K562 (cell line): ENCODE measurements at regions not wholly inside any gene's neighbourhood (a gene's known extent, or its start where the extent isn't known, plus 50 kb on each side); places are given as distances from the start of the nearest gene placed in this dataset.

ENCODE experiments used
- ATAC-seq: fragments of 200-7000 bp; cut with Tn5 transposase; 3 replicates; pipeline ENCODE4 v1.9.1; 2020; ENCODE audit warnings: moderate library complexity
- BruUV-seq: library from RNA; stranded (reverse); fragments of 400-500 nt; replicated peaks from 2 replicates; lab custom pipeline; 2021; lab: Mats Ljungman, UMichigan
- CTCF ChIA-PET: fragments of 300-600 bp; formaldehyde crosslinking; extraction: SDS; loops from one replicate; lab custom pipeline; 2021; ENCODE audit warnings: low intra/inter-chr PET ratio; lab: Yijun Ruan, JAX
- POLR2A ChIA-PET: fragments of 300-600, 350-650 bp; sonication (Branson Sonifier 250); formaldehyde crosslinking; extraction: SDS; loops from one replicate; lab custom pipeline; 2021; ENCODE audit warnings: antibody characterized with exemption, inconsistent platforms; lab: Yijun Ruan, JAX
- DNase-seq, 4 experiments: peaks; one replicate each; pipeline versions ENCODE4 v3.0.0 to v3.0.0-alpha.2; 2011 to 2018; ENCODE audit warnings: low spot score in 3 of 4, mixed read lengths in 3 of 4; ENCODE audit errors: extremely low read depth in 1 of 4
- FAIRE-seq: peaks from 2 replicates; lab custom pipeline; 2011; peaks lifted over from hg19 to GRCh38; lab: Jason Lieb, UNC
- H2AFZ ChIP-seq: 2 replicates; pipeline ENCODE4 v1.6.0; 2011; ENCODE audit warnings: low read depth, low read length, control low read depth, inconsistent platforms
- H3K27ac ChIP-seq: fragments of 200-600 bp; 3 replicates; pipeline ENCODE4 v1.8.0; 2011; ENCODE audit warnings: low read depth, mild to moderate bottlenecking, control low read depth, inconsistent platforms, low read length, moderate library complexity, mixed read lengths; ENCODE audit errors: extremely low read depth
- H3K27me3 ChIP-seq, 2 experiments: fragments of 300-600 bp in 1 of 2; 2 replicates in 1 of 2; 3 replicates in 1 of 2; pipeline versions ENCODE4 v1.6.0 to v1.8.0; 2011; ENCODE audit warnings: inconsistent platforms in 2 of 2, low read length in 2 of 2, mild to moderate bottlenecking in 1 of 2, mixed read lengths in 1 of 2, moderate library complexity in 1 of 2; ENCODE audit not compliant: control insufficient read depth in 2 of 2, insufficient read depth in 2 of 2
- H3K36me3 ChIP-seq: fragments of 300-600 bp; 3 replicates; pipeline ENCODE4 v1.8.0; 2011; ENCODE audit warnings: mild to moderate bottlenecking, low read length, inconsistent platforms; ENCODE audit not compliant: control insufficient read depth, insufficient read depth
- H3K4me1 ChIP-seq, 2 experiments: fragments of 200-600 bp in 1 of 2; replicated peaks in 1 of 2; 2 replicates in 1 of 2; 3 replicates in 1 of 2; pipeline versions ENCODE4 v1.5.1 to v1.8.0; 2011; ENCODE audit warnings: inconsistent platforms in 2 of 2, low read length in 2 of 2, mild to moderate bottlenecking in 1 of 2, mixed read lengths in 1 of 2, moderate library complexity in 1 of 2; ENCODE audit not compliant: control insufficient read depth in 2 of 2, insufficient read depth in 2 of 2
- H3K4me2 ChIP-seq: 2 replicates; pipeline ENCODE4 v1.6.1; 2011; ENCODE audit warnings: low read length, control low read depth, inconsistent platforms, mixed read lengths; ENCODE audit not compliant: insufficient read depth
- H3K4me3 ChIP-seq: fragments of 200-600 bp; sonication (generic), shearing (Covaris generic); 2 replicates; pipeline ENCODE4 v1.5.1; 2016; ENCODE audit warnings: control low read depth, inconsistent platforms
- H3K79me2 ChIP-seq: fragments of 200-600 bp; 3 replicates; pipeline ENCODE4 v1.8.0; 2011; ENCODE audit warnings: low read length, inconsistent platforms; ENCODE audit not compliant: control insufficient read depth, insufficient read depth
- H3K9ac ChIP-seq, 2 experiments: 2 replicates each; pipeline versions ENCODE4 v1.6.0 to v1.6.1; 2011; ENCODE audit warnings: low read depth in 2 of 2, low read length in 2 of 2, control low read depth in 1 of 2, inconsistent platforms in 1 of 2, mild to moderate bottlenecking in 1 of 2, mixed read lengths in 1 of 2; ENCODE audit not compliant: insufficient read depth in 1 of 2
- H3K9me1 ChIP-seq: one replicate; pipeline ENCODE4 v1.6.0; 2011; ENCODE audit warnings: inconsistent platforms, mild to moderate bottlenecking, low read length, moderate library complexity; ENCODE audit not compliant: control insufficient read depth, insufficient read depth
- H3K9me3 ChIP-seq: replicated peaks from 2 replicates; pipeline ENCODE4 v1.5.1; 2011; ENCODE audit warnings: low read depth, low read length, inconsistent platforms; ENCODE audit not compliant: control insufficient read depth, insufficient read depth
- H4K20me1 ChIP-seq: replicated peaks from 2 replicates; pipeline ENCODE4 v1.6.1; 2011; ENCODE audit warnings: low read length, inconsistent platforms, mixed read lengths; ENCODE audit not compliant: control insufficient read depth, insufficient read depth
- CEBPG ChIP-seq, 3 experiments: fragments of 200-800 bp in 1 of 3; sonication (Bioruptor generic) in 1 of 3; sonication (generic) in 1 of 3; formaldehyde crosslinking in 1 of 3; IDR thresholded peaks in 2 of 3; conservative IDR thresholded peaks in 1 of 3; 2 replicates each; pipeline versions ENCODE4 v1.6.1 to v1.8.0; 2016 to 2022; ENCODE audit warnings: missing compliant biosample characterization in 2 of 3, missing genetic modification characterization in 2 of 3, mild to moderate bottlenecking in 1 of 3, missing genetic modification reagents in 1 of 3
- CREB5 ChIP-seq: fragments of 250-450 bp; sonication (Bioruptor Pico); IDR thresholded peaks from 2 replicates; pipeline ENCODE4 v1.5.0; 2020; ENCODE audit warnings: mild to moderate bottlenecking
- E2F3 ChIP-seq: fragments of 250-450 bp; sonication (Bioruptor Pico); IDR thresholded peaks from 2 replicates; pipeline ENCODE4 v1.4.0; 2020; ENCODE audit warnings: mild to moderate bottlenecking
- FOS ChIP-seq: IDR thresholded peaks from 3 replicates; pipeline ENCODE4 v1.6.1; 2011; ENCODE audit not compliant: insufficient read length; ENCODE audit errors: extremely low read depth
- PYGO2 ChIP-seq: fragments of 450-650 bp; IDR thresholded peaks from 2 replicates; pipeline ENCODE4 v1.6.1; 2016; ENCODE audit warnings: mild to moderate bottlenecking, missing genetic modification characterization, moderate library complexity, missing compliant biosample characterization
- ZNF398 ChIP-seq: fragments of 250-450 bp; sonication (Bioruptor Pico); IDR thresholded peaks from 2 replicates; pipeline ENCODE4 v1.8.0; 2021; ENCODE audit warnings: moderate library complexity, mild to moderate bottlenecking, inconsistent platforms
- WGBS: fragments of 100-300 bp; shearing (Covaris generic); methylation state at CpG from one replicate; pipeline ENCODE4 v1.1.6; 2016; ENCODE audit warnings: low coverage, mixed read lengths; ENCODE audit not compliant: insufficient coverage; ENCODE audit errors: missing lambda C conversion rate; 5-methylcytosine and 5-hydroxymethylcytosine counted together
- in situ Hi-C: fragments of 300-500 bp; cut with MboI; formaldehyde crosslinking; loops from 4 replicates; pipeline ENCODE4 v1.15.0; 2018; ENCODE audit warnings: inconsistent platforms, mixed read lengths
- intact Hi-C: fragments of 100-400 bp; cut with micrococcal nuclease; formaldehyde crosslinking; loops from 2 replicates; pipeline ENCODE4 v1.14.2; 2022

GRCh38 chr10:61338146-61338545 lies 115.0 kb downstream of the TMEM26 start:
- Histone ChIP-seq H2AFZ (no peak overlapping the region), H3K4me2 (no peak overlapping the region), H3K79me2 (no peaks in the 10 kb centered on the region), H3K36me3 (no peaks in the 10 kb centered on the region), H3K4me1 (no peaks in the 10 kb centered on the region), H3K9ac (no peak overlapping the region), H3K4me3 (no peak overlapping the region), H3K9me3 (no peaks in the 10 kb centered on the region), H4K20me1 (no peaks in the 10 kb centered on the region), H3K27ac (no peak overlapping the region), H3K27me3 (no peaks in the 10 kb centered on the region), H3K9me1 (no peaks in the 10 kb centered on the region)
- ChIA-PET CTCF (interaction anchor here (0.6 kb wide), 1 partner anchor 126 kb away, joined by 3 read pairs; no protein-coding TSS in a partner anchor), POLR2A (no interaction called here)
- no peak for DNase-seq
- 0% methylated on average over 1 of the region's 1 CpG for WGBS
- FAIRE-seq = no peak
- no TSS peak for BruUV-seq
- TF ChIP-seq ZNF398 (CRISPR knock-in tag) (no peak), E2F3 (CRISPR knock-in tag) (no peak), FOS (no peak), PYGO2 (no peak), CREB5 (CRISPR knock-in tag) (no peak), CEBPG (CRISPR knock-in tag; IDR thresholded peaks at IDR 0.05) (no peak), CEBPG (tag; conservative IDR thresholded peaks at IDR 0.05 in 1 of 2, IDR thresholded peaks at IDR 0.05 in 1 of 2) (no peak)
- in situ Hi-C loops (no loop called here), intact Hi-C loops (no loop called here)
- no peak for ATAC-seq
